ENCODE measurements at regions not wholly inside any gene's neighbourhood (a gene's known extent, or its start where the extent isn't known, plus 50 kb on each side); places are given as distances from the start of the nearest gene placed in this dataset.

DNA sequence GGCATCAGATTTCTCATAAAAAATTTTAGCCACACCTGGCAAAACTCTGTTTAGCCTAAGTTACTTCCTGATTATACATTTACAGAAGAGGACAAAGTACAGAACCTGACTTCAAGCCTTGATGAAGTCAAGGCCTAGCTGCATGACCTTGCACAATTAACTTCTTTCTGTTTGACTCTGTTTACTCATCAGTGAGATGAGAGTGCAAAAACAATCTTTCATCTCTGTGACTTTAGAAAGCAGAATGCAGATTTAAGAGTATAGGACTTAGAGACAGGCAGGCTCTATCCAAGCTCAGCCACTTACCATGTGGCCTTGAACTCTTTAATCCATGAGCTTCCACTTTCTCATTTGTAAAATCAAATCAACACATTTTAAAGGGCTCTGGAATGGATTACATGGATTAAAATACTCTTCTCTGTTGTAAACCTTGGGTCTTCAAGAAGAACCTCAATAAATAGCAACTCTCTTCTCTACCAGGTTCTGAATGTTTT lies 1178.9 kb downstream of the FLRT2 start (continued):
- TF ChIP-seq, protein P1, sequence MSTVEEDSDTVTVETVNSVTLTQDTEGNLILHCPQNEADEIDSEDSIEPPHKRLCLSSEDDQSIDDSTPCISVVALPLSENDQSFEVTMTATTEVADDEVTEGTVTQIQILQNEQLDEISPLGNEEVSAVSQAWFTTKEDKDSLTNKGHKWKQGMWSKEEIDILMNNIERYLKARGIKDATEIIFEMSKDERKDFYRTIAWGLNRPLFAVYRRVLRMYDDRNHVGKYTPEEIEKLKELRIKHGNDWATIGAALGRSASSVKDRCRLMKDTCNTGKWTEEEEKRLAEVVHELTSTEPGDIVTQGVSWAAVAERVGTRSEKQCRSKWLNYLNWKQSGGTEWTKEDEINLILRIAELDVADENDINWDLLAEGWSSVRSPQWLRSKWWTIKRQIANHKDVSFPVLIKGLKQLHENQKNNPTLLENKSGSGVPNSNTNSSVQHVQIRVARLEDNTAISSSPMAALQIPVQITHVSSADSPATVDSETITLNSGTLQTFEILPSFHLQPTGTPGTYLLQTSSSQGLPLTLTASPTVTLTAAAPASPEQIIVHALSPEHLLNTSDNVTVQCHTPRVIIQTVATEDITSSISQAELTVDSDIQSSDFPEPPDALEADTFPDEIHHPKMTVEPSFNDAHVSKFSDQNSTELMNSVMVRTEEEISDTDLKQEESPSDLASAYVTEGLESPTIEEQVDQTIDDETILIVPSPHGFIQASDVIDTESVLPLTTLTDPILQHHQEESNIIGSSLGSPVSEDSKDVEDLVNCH (CRISPR knock-in tag; IDR thresholded peaks at IDR 0.05), result no peak
- no peak for TF ChIP-seq MTA3 (CRISPR knock-in tag; IDR thresholded peaks at IDR 0.05)
- TF ChIP-seq FOSL2 (CRISPR knock-in tag; IDR thresholded peaks at IDR 0.05), result peak; percentile 85
- no peak for TF ChIP-seq FIP1L1 (IDR thresholded peaks at IDR 0.05; ENCODE audit: borderline replicate concordance, insufficient read depth, low read depth, low read length)
- no peak for TF ChIP-seq ZBTB7B (CRISPR knock-in tag; IDR thresholded peaks at IDR 0.05)
- TF ChIP-seq ZNF12 (CRISPR knock-in tag; IDR thresholded peaks at IDR 0.05), result peak; percentile 79
- peak; percentile 94 for TF ChIP-seq ASH2L (IDR thresholded peaks at IDR 0.05; ENCODE audit: insufficient read length, low read depth, low read length)
- TF ChIP-seq ZNF136 (CRISPR knock-in tag; IDR thresholded peaks at IDR 0.05; ENCODE audit: low read depth), result no peak
- TF ChIP-seq ZNF496 (CRISPR knock-in tag; IDR thresholded peaks at IDR 0.05; ENCODE audit: insufficient replicate concordance), result no peak
- peak; percentile 93 for TF ChIP-seq CREM (IDR thresholded peaks at IDR 0.05)
- no peak for TF ChIP-seq CREM (CRISPR knock-in tag; IDR thresholded peaks at IDR 0.05)
- TF ChIP-seq ZNF777 (CRISPR knock-in tag; IDR thresholded peaks at IDR 0.05), result no peak
- TF ChIP-seq ZNF407 (CRISPR knock-in tag; IDR thresholded peaks at IDR 0.05; ENCODE audit: not compliant biosample characterization), result no peak
- TF ChIP-seq, protein P2, sequence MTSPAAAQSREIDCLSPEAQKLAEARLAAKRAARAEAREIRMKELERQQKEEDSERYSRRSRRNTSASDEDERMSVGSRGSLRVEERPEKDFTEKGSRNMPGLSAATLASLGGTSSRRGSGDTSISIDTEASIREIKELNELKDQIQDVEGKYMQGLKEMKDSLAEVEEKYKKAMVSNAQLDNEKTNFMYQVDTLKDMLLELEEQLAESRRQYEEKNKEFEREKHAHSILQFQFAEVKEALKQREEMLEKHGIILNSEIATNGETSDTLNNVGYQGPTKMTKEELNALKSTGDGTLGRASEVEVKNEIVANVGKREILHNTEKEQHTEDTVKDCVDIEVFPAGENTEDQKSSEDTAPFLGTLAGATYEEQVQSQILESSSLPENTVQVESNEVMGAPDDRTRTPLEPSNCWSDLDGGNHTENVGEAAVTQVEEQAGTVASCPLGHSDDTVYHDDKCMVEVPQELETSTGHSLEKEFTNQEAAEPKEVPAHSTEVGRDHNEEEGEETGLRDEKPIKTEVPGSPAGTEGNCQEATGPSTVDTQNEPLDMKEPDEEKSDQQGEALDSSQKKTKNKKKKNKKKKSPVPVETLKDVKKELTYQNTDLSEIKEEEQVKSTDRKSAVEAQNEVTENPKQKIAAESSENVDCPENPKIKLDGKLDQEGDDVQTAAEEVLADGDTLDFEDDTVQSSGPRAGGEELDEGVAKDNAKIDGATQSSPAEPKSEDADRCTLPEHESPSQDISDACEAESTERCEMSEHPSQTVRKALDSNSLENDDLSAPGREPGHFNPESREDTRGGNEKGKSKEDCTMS (CRISPR knock-in tag; conservative IDR thresholded peaks at IDR 0.05), result no peak
- peak; percentile 87; the same call in 1 of the 2 replicates for TF ChIP-seq ZFP1 (CRISPR knock-in tag; IDR thresholded peaks at IDR 0.05)
- TF ChIP-seq ZNF614 (CRISPR knock-in tag; IDR thresholded peaks at IDR 0.05; ENCODE audit: borderline replicate concordance), result peak; percentile 82
- no peak for TF ChIP-seq ZNF543 (CRISPR knock-in tag; IDR thresholded peaks at IDR 0.05)
- no peak for TF ChIP-seq ZNF30 (CRISPR knock-in tag; IDR thresholded peaks at IDR 0.05)
- TF ChIP-seq MXI1 (IDR thresholded peaks at IDR 0.05; ENCODE audit: borderline replicate concordance, low read depth, low read length), result no peak; the same call in 2 of the 3 replicates
